ENCODE measurements at regions not wholly inside any gene's neighbourhood (a gene's known extent, or its start where the extent isn't known, plus 50 kb on each side); places are given as distances from the start of the nearest gene placed in this dataset.

GRCh38 chr12:124668602-124669001 is 101.2 kb upstream of the NCOR2 start:
- Mint-ChIP-seq H3K4me1 (peaks cover 36% of the 10 kb centered on the region), H3K27me3 (ENCODE audit: low read depth in 3 of 3) (peaks cover 0 to 3% (median 2%) of the 10 kb centered on the region in 3 donors), H3K27ac (peak overlapping the region; percentile 68 to 92 (median 89)), H3K9me3 (peaks cover 11 to 23% (median 14%) of the 10 kb centered on the region in 7 donors), H3K36me3 (peaks cover 11 to 18% of the 10 kb centered on the region in 2 donors), H3K4me3 (peak overlapping the region in 1 of 2 donors; percentile 1)
- Histone ChIP-seq H4K20me1 (ENCODE audit: insufficient read depth, low read length) (no peaks in the 10 kb centered on the region), H3K27ac (ENCODE audit: low read depth in 1 of 2, low read length in 2 of 2) (peak overlapping the region; percentile 56 to 83), H3K9ac (ENCODE audit: insufficient read depth, low read length, poor library complexity, severe bottlenecking) (peak overlapping the region; percentile 23), H3K4me3 (replicated peaks in 1 of 3; ENCODE audit: low read depth in 2 of 3, low read length in 3 of 3) (peak overlapping the region in 1 of 3 experiments; percentile 6), H3K27me3 (ENCODE audit: control insufficient read depth in 2 of 2, insufficient read depth in 2 of 2, low read length in 2 of 2) (no peaks in the 10 kb centered on the region), H3K9me3 (replicated peaks in 1 of 2; ENCODE audit: control insufficient read depth in 1 of 2, insufficient read depth in 1 of 2, low read length in 2 of 2) (peaks cover 11 to 13% of the 10 kb centered on the region in 2 donors), H2AFZ (ENCODE audit: insufficient read depth, low read depth, low read length, poor library complexity, severe bottlenecking) (no peak overlapping the region), H3K4me2 (replicated peaks; ENCODE audit: extremely low read depth, low read length, poor library complexity, severe bottlenecking) (peak overlapping the region; percentile 42), H3K4me1 (ENCODE audit: control insufficient read depth in 1 of 2, insufficient read depth in 2 of 2, low read length in 2 of 2) (peaks cover 32 to 45% of the 10 kb centered on the region in 2 donors), H3K36me3 (replicated peaks in 1 of 2; ENCODE audit: control insufficient read depth in 1 of 2, insufficient read depth in 2 of 2, low read length in 2 of 2) (no peaks in the 10 kb centered on the region), H3K79me2 (ENCODE audit: insufficient read depth, low read length) (no peaks in the 10 kb centered on the region)
- TF ChIP-seq CTCF (IDR thresholded peaks at IDR 0.05) = no peak
- intact Hi-C loops (cut with micrococcal nuclease) = loop anchor here (5.0 kb wide), 5 partner anchors 36 to 101 kb away; partner anchors contain the start of gene NCOR2 (in 1 of the 2)
- peak in 2 of 3 donors; percentile 52 to 70 for DNase-seq
- 31% methylated on average over 6 of the region's 8 CpGs for WGBS (ENCODE audit: insufficient coverage)

- no peak overlapping the region for H3K9ac ChIP-seq (ENCODE audit: insufficient read depth, low read length, poor library complexity, severe bottlenecking)
Measured at GRCh38 chr12:124667506-124668326, 100.3 kb upstream of the NCOR2 start.

More at GRCh38 chr12:124667506-124668326, 100.3 kb upstream of the NCOR2 start:
- Histone ChIP-seq H3K27ac (ENCODE audit: low read depth in 1 of 2, low read length in 2 of 2) (no peak overlapping the region), H3K36me3 (replicated peaks in 1 of 2; ENCODE audit: control insufficient read depth in 1 of 2, insufficient read depth in 2 of 2, low read length in 2 of 2) (no peaks in the 10 kb centered on the region), H3K4me2 (replicated peaks; ENCODE audit: extremely low read depth, low read length, poor library complexity, severe bottlenecking) (no peak overlapping the region), H3K79me2 (ENCODE audit: insufficient read depth, low read length) (no peaks in the 10 kb centered on the region), H2AFZ (ENCODE audit: insufficient read depth, low read depth, low read length, poor library complexity, severe bottlenecking) (no peak overlapping the region), H3K9me3 (replicated peaks in 1 of 2; ENCODE audit: control insufficient read depth in 1 of 2, insufficient read depth in 1 of 2, low read length in 2 of 2) (peaks cover 11 to 13% of the 10 kb centered on the region in 2 donors), H3K27me3 (ENCODE audit: control insufficient read depth in 2 of 2, insufficient read depth in 2 of 2, low read length in 2 of 2) (no peaks in the 10 kb centered on the region), H4K20me1 (ENCODE audit: insufficient read depth, low read length) (no peaks in the 10 kb centered on the region), H3K4me3 (replicated peaks in 1 of 3; ENCODE audit: low read depth in 2 of 3, low read length in 3 of 3) (no peak overlapping the region), H3K4me1 (ENCODE audit: control insufficient read depth in 1 of 2, insufficient read depth in 2 of 2, low read length in 2 of 2) (peaks cover 32 to 45% of the 10 kb centered on the region in 2 donors)
- 99% methylated on average over 10 of the region's 21 CpGs for WGBS (ENCODE audit: insufficient coverage)
- Mint-ChIP-seq H3K9me3 (peaks cover 11 to 23% (median 15%) of the 10 kb centered on the region in 7 donors), H3K4me3 (no peak overlapping the region), H3K36me3 (peaks cover 19 to 23% of the 10 kb centered on the region in 2 donors), H3K4me1 (peaks cover 38% of the 10 kb centered on the region), H3K27ac (peak overlapping the region in 1 of 7 donors; percentile 37), H3K27me3 (ENCODE audit: low read depth in 3 of 3) (peaks cover 0 to 3% (median 2%) of the 10 kb centered on the region in 3 donors)
- no peak for DNase-seq
- no peak for TF ChIP-seq CTCF (IDR thresholded peaks at IDR 0.05)
- intact Hi-C loops (cut with micrococcal nuclease) = loop anchor here (5.0 kb wide), 5 partner anchors 35 to 100 kb away; partner anchors contain the start of gene NCOR2 (in 1 of the 2)

Measured in CD14-positive monocyte (primary cell).